ENCODE measurements at regions not wholly inside any gene's neighbourhood (a gene's known extent, or its start where the extent isn't known, plus 50 kb on each side); places are given as distances from the start of the nearest gene placed in this dataset.

DNA sequence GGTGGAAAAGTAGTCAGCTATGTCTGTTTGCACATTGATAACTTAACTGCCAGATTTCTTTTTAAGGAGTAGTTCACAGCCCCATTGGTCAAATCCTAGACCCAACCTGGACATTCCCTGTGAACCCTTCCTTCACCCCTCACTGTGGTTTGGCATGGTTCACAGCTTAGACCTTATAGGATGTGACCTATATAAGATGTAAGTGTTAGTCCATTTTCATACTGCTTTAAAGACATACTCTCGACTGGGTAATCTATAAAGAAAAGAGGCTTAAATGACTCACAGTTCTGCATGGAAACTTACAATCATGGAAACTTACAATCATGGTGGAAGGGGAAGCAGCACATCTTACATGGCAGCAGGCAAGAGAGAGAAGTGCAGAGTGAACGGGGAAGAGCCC is 1066.2 kb downstream of the TTLL7 start:
- TF ChIP-seq EP300 (IDR thresholded peaks at IDR 0.05) (no peak), CTCF (IDR thresholded peaks at IDR 0.05) (no peak), POLR2A (IDR thresholded peaks at IDR 0.05) (no peak), POLR2AphosphoS5 (IDR thresholded peaks at IDR 0.05) (no peak)
- WGBS, 2 donors: 78 to 96% methylated on average over 2 of the region's 2 CpGs
- no peaks in the 10 kb centered on the region for H3K4me1 ChIP-seq
- DNase-seq: no peak
- H3K4me3 ChIP-seq: no peak overlapping the region
- H3K27ac ChIP-seq: no peak overlapping the region
- intact Hi-C loops (cut with DNase I): no loop called here
- no peaks in the 10 kb centered on the region for H3K9me3 ChIP-seq
- no peaks in the 10 kb centered on the region for H3K27me3 ChIP-seq
- H3K36me3 ChIP-seq: no peaks in the 10 kb centered on the region

GRCh38 chr1:82932207-82932606 is 1066.7 kb downstream of the TTLL7 start:
- Histone ChIP-seq H3K4me1 (no peaks in the 10 kb centered on the region), H3K9me3 (no peaks in the 10 kb centered on the region), H3K27me3 (no peaks in the 10 kb centered on the region), H3K36me3 (no peaks in the 10 kb centered on the region), H3K27ac (no peak overlapping the region), H3K4me3 (no peak overlapping the region)
- intact Hi-C loops (cut with DNase I): no loop called here
- TF ChIP-seq POLR2AphosphoS5 (IDR thresholded peaks at IDR 0.05) (no peak), CTCF (IDR thresholded peaks at IDR 0.05) (no peak), POLR2A (IDR thresholded peaks at IDR 0.05) (no peak), EP300 (IDR thresholded peaks at IDR 0.05) (no peak)
- 88 to 89% methylated on average over 2 of the region's 2 CpGs for WGBS, 2 donors
- no peak for DNase-seq

DNA sequence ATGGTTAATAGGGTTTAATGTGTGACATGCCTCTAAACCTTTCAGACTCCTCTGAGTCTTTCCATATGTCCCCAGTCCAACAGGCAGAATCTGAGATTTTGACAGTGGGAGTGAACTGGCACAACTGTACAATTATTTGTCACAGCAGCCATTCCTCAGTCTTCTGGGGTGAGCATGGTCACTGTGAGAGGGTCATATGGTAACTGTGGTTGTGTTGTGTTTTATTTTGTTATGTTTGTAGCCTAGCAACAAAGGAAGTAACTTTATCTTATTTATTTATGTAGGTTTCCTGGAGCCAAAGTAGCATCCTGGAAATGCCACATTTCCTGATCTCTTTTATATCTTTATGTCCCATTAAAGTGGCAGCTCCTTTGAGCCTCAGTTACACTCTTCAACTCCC is 1067.9 kb downstream of the TTLL7 start:
- TF ChIP-seq CTCF (IDR thresholded peaks at IDR 0.05): no peak
- TF ChIP-seq POLR2AphosphoS5 (IDR thresholded peaks at IDR 0.05): no peak
- TF ChIP-seq POLR2A (IDR thresholded peaks at IDR 0.05): no peak
- no peak for TF ChIP-seq EP300 (IDR thresholded peaks at IDR 0.05)
- intact Hi-C loops (cut with DNase I): no loop called here
- Histone ChIP-seq H3K36me3 (no peaks in the 10 kb centered on the region), H3K9me3 (no peaks in the 10 kb centered on the region), H3K4me3 (no peak overlapping the region), H3K27me3 (no peaks in the 10 kb centered on the region), H3K27ac (no peak overlapping the region), H3K4me1 (no peaks in the 10 kb centered on the region)
- no peak for DNase-seq

GRCh38 chr1:82927753-82928152 is 1071.2 kb downstream of the TTLL7 start:
- intact Hi-C loops (cut with DNase I): no loop called here
- Histone ChIP-seq H3K27me3 (no peaks in the 10 kb centered on the region), H3K4me1 (no peaks in the 10 kb centered on the region), H3K36me3 (no peaks in the 10 kb centered on the region), H3K27ac (no peak overlapping the region), H3K4me3 (no peak overlapping the region), H3K9me3 (no peaks in the 10 kb centered on the region)
- 28 to 44% methylated on average over 1 of the region's 1 CpG for WGBS, 2 donors
- TF ChIP-seq CTCF (IDR thresholded peaks at IDR 0.05) (no peak), POLR2A (IDR thresholded peaks at IDR 0.05) (no peak), POLR2AphosphoS5 (IDR thresholded peaks at IDR 0.05) (no peak), EP300 (IDR thresholded peaks at IDR 0.05) (no peak)
- DNase-seq: no peak

DNA sequence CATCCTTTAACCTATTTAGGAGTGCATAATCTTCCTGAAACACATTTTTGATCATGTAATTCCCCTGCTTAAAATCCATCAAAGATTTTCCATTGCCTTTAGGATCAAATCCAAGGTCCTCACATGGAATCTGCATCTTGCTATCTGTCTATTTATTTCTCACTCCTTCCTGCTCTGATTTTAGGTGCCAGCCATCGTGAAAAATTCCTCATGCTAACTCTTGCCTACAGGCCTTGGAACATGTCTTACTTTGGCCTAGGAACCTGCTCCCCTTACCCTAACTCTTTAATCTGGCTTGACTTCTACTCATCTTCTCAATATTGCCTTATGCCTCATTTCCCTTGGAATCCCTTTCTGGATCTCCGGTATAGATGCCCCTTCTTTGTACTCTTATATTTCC is 1074.3 kb downstream of the TTLL7 start:
- Histone ChIP-seq H3K4me3 (no peak overlapping the region), H3K27ac (no peak overlapping the region), H3K9me3 (no peaks in the 10 kb centered on the region), H3K27me3 (no peaks in the 10 kb centered on the region), H3K4me1 (no peaks in the 10 kb centered on the region), H3K36me3 (no peaks in the 10 kb centered on the region)
- 85 to 94% methylated on average over 2 of the region's 2 CpGs for WGBS, 2 donors
- no peak for DNase-seq
- TF ChIP-seq POLR2A (IDR thresholded peaks at IDR 0.05) (no peak), CTCF (IDR thresholded peaks at IDR 0.05) (no peak), POLR2AphosphoS5 (IDR thresholded peaks at IDR 0.05) (no peak)
- intact Hi-C loops (cut with DNase I): no loop called here
